Neural cell (in vitro differentiated cells): ENCODE measurements at regions not wholly inside any gene's neighbourhood (a gene's known extent, or its start where the extent isn't known, plus 50 kb on each side); places are given as distances from the start of the nearest gene placed in this dataset.
"Not testable (repeated sequence)": the region's sequence is repeated elsewhere in the genome, so short reads cannot be mapped to it uniquely, and the experiment has no call there.

Experiments
- EP300 ChIP-seq: fragments of 450-650 bp; conservative IDR thresholded peaks from 2 replicates; pipeline ENCODE4 v1.6.1; 2014; ENCODE audit warnings: antibody characterized with exemption, mild to moderate bottlenecking, moderate library complexity; ENCODE audit not compliant: poor library complexity, severe bottlenecking
- RAD21 ChIP-seq: fragments of 450-650 bp; conservative IDR thresholded peaks from 2 replicates; pipeline ENCODE4 v1.6.1; 2014; ENCODE audit warnings: antibody characterized with exemption, mild to moderate bottlenecking, moderate library complexity
- TF ChIP-seq, protein P1 (sequence below): fragments of 450-650 bp; IDR thresholded peaks from 2 replicates; pipeline ENCODE4 v1.5.1; 2014; ENCODE audit warnings: antibody characterized with exemption, mild to moderate bottlenecking, moderate library complexity; ENCODE audit not compliant: poor library complexity, severe bottlenecking

DNA sequence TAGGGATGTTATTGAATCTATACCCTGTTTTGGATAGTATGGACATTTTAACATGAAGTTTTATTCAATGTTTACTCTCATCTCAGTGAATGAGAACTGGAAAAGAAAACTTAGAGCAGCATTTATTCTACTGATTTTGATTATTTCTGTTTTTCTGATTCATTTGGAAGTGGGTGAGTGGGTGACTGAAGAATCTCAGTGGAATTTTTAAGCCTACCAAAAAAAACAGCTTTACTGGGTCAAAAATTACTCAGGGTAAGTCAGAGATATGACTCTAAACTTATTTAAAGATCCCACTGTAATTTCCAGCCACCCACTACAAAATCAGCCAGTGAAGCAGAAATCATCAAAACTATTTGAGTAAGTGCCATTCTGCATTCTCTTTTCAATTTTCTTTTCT lies 942.6 kb upstream of the ADAMTS5 start:
- TF ChIP-seq, protein P1, sequence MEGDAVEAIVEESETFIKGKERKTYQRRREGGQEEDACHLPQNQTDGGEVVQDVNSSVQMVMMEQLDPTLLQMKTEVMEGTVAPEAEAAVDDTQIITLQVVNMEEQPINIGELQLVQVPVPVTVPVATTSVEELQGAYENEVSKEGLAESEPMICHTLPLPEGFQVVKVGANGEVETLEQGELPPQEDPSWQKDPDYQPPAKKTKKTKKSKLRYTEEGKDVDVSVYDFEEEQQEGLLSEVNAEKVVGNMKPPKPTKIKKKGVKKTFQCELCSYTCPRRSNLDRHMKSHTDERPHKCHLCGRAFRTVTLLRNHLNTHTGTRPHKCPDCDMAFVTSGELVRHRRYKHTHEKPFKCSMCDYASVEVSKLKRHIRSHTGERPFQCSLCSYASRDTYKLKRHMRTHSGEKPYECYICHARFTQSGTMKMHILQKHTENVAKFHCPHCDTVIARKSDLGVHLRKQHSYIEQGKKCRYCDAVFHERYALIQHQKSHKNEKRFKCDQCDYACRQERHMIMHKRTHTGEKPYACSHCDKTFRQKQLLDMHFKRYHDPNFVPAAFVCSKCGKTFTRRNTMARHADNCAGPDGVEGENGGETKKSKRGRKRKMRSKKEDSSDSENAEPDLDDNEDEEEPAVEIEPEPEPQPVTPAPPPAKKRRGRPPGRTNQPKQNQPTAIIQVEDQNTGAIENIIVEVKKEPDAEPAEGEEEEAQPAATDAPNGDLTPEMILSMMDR = not testable (repeated sequence)
- not testable (repeated sequence) for TF ChIP-seq RAD21, EP300
